ENCODE measurements at regions not wholly inside any gene's neighbourhood (a gene's known extent, or its start where the extent isn't known, plus 50 kb on each side); places are given as distances from the start of the nearest gene placed in this dataset.

DNA sequence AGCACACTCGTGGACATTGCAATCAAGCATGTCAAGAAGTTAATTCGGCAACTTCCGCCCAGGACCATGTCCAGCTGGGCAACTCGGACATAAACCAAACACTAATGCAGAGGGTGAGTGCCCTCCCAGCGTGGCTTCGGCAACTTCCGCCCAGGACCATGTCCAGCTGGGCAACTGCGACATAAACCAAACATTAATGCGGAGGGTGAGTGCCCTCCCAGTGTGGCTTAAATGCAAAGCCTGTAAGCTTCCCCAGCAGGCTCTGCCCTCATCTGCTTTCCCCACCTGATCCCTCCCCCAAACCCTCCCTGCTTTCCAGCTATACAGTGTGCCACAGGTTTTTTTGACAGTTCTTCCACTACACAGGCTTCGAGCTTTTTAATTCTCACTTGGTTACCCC, 143.4 kb downstream of the PXDC1 start:
- 68 to 95% (median 90%) methylated on average over 10 of the region's 10 CpGs for WGBS, 5 donors
- Histone ChIP-seq H3K27me3 (replicated peaks in 1 of 7) (peaks cover 0 to 33% (median 0%) of the 10 kb centered on the region in 7 donors), H3K4me3 (no peak overlapping the region), H3K4me1 (no peaks in the 10 kb centered on the region), H3K27ac (no peak overlapping the region), H3K9me3 (peaks cover 0 to 8% (median under 1%) of the 10 kb centered on the region in 8 donors), H3K36me3 (no peaks in the 10 kb centered on the region)
- intact Hi-C loops (cut with DNase I; ENCODE audit: low total_unique reads), result no loop called here
- DNase-seq, result no peak
- no peak for TF ChIP-seq CTCF (IDR thresholded peaks at IDR 0.05 in 8 of 11, conservative IDR thresholded peaks at IDR 0.05 in 3 of 11)
- no peak for TF ChIP-seq POLR2AphosphoS5 (IDR thresholded peaks at IDR 0.05)
- no peak for TF ChIP-seq POLR2A (IDR thresholded peaks at IDR 0.05)

DNA sequence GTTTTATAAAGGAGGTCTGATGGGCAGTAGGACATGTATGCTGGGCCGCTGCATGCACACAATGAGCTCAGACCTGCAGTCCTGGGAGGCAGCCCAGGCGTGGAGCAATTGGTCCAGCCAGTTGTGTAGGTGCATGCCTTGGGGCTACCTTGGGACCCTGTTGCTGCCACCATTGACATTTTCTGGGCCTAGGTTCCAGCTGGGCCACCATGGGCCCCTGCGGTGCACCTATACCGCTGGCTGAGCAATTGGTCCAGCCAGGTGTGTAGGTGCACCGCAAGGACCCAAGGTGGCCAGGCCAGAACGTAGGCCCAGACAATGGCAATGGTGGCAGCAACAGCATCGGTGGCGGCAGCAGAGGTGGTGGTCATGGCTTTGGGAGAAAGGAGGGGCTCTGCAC, 143.9 kb downstream of the PXDC1 start:
- no peak for DNase-seq
- 85 to 98% (median 94%) methylated on average over 7 to 8 of the region's 8 CpGs for WGBS, 5 donors
- intact Hi-C loops (cut with DNase I; ENCODE audit: low total_unique reads), result no loop called here
- Histone ChIP-seq H3K4me1 (no peaks in the 10 kb centered on the region), H3K4me3 (no peak overlapping the region), H3K36me3 (no peaks in the 10 kb centered on the region), H3K27ac (no peak overlapping the region), H3K9me3 (peaks cover 0 to 14% (median 5%) of the 10 kb centered on the region in 8 donors), H3K27me3 (replicated peaks in 1 of 7) (peaks cover 0 to 36% (median 0%) of the 10 kb centered on the region in 7 donors)
- no peak for TF ChIP-seq CTCF (IDR thresholded peaks at IDR 0.05 in 8 of 11, conservative IDR thresholded peaks at IDR 0.05 in 3 of 11)
- TF ChIP-seq POLR2AphosphoS5 (IDR thresholded peaks at IDR 0.05), result no peak
- TF ChIP-seq POLR2A (IDR thresholded peaks at IDR 0.05), result no peak

GRCh38 chr6:3607171-3607570, 144.3 kb downstream of the PXDC1 start:
- no peaks in the 10 kb centered on the region for H3K36me3 ChIP-seq
- no peak overlapping the region for H3K27ac ChIP-seq
- H3K4me1 ChIP-seq, result no peaks in the 10 kb centered on the region
- H3K9me3 ChIP-seq, result peaks cover 0 to 18% (median 10%) of the 10 kb centered on the region in 8 donors
- TF ChIP-seq POLR2AphosphoS5 (IDR thresholded peaks at IDR 0.05), result no peak
- TF ChIP-seq POLR2A (IDR thresholded peaks at IDR 0.05), result no peak
- TF ChIP-seq CTCF (IDR thresholded peaks at IDR 0.05 in 8 of 11, conservative IDR thresholded peaks at IDR 0.05 in 3 of 11), result no peak
- intact Hi-C loops (cut with DNase I; ENCODE audit: low total_unique reads), result no loop called here
- peaks cover 0 to 35% (median 0%) of the 10 kb centered on the region in 7 donors for H3K27me3 ChIP-seq (replicated peaks in 1 of 7)
- no peak overlapping the region for H3K4me3 ChIP-seq
- no peak for DNase-seq
- WGBS, 5 donors, result 92 to 97% (median 96%) methylated on average over 4 of the region's 4 CpGs

- H3K4me1 ChIP-seq, result no peaks in the 10 kb centered on the region
- TF ChIP-seq CTCF (IDR thresholded peaks at IDR 0.05 in 8 of 11, conservative IDR thresholded peaks at IDR 0.05 in 3 of 11) (no peak), POLR2AphosphoS5 (IDR thresholded peaks at IDR 0.05) (no peak), POLR2A (IDR thresholded peaks at IDR 0.05) (no peak)
- no peak for DNase-seq
- no peak overlapping the region for H3K4me3 ChIP-seq
- H3K27me3 ChIP-seq (replicated peaks in 1 of 7), result peaks cover 0 to 26% (median 0%) of the 10 kb centered on the region in 7 donors
- no peak overlapping the region for H3K27ac ChIP-seq
- H3K9me3 ChIP-seq, result peaks cover 6 to 38% (median 27%) of the 10 kb centered on the region in 8 donors
- intact Hi-C loops (cut with DNase I; ENCODE audit: low total_unique reads), result no loop called here
- no peaks in the 10 kb centered on the region for H3K36me3 ChIP-seq
- WGBS, 5 donors, result 62 to 80% (median 73%) methylated on average over 1 to 5 of the region's 5 CpGs
Observed at GRCh38 chr6:3603340-3604130, 146.7 kb upstream of the SLC22A23 start.

All from spleen (tissue), 11 donors.